ENCODE measurements at regions not wholly inside any gene's neighbourhood (a gene's known extent, or its start where the extent isn't known, plus 50 kb on each side); places are given as distances from the start of the nearest gene placed in this dataset.

DNA sequence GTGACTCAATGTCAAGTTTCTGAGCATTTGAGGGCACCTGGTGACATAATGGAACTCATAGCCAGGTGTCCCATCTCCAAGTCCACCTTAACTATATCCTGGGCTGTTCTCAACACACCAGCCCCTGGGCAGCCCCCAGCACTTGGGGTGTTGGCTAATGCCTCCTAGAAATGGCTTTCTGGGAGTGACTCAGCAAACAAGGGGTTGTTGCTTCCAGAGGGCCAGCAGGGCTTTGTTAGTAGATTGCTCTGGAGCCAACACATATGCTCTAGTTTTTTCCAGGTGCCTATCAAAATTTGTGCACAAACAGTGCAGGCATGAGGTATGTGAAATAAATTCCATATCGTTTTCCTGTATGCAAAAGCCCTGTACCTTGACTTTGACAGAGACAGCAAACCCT lies 448.4 kb downstream of the SLC4A3 start:
- TF ChIP-seq MYBL2 (IDR thresholded peaks at IDR 0.05; ENCODE audit: low read depth) (no peak), MYBL2 (CRISPR knock-in tag; IDR thresholded peaks at IDR 0.05; ENCODE audit: borderline replicate concordance) (no peak), STAT6 (CRISPR knock-in tag; IDR thresholded peaks at IDR 0.05) (no peak), JUN (IDR thresholded peaks at IDR 0.05; ENCODE audit: borderline replicate concordance, low read depth, low read length) (no peak), JUN (CRISPR knock-in tag; IDR thresholded peaks at IDR 0.05; ENCODE audit: borderline replicate concordance) (no peak), BHLHE40 (IDR thresholded peaks at IDR 0.05; ENCODE audit: low read length) (no peak), ZNF24 (IDR thresholded peaks at IDR 0.05) (no peak), EZH2 (IDR thresholded peaks at IDR 0.05; ENCODE audit: borderline replicate concordance, low read depth, low read length) (no peak), ZNF124 (CRISPR knock-in tag; IDR thresholded peaks at IDR 0.05) (no peak), RNF2 (IDR thresholded peaks at IDR 0.05) (no peak)
- TF ChIP-seq, protein P1, sequence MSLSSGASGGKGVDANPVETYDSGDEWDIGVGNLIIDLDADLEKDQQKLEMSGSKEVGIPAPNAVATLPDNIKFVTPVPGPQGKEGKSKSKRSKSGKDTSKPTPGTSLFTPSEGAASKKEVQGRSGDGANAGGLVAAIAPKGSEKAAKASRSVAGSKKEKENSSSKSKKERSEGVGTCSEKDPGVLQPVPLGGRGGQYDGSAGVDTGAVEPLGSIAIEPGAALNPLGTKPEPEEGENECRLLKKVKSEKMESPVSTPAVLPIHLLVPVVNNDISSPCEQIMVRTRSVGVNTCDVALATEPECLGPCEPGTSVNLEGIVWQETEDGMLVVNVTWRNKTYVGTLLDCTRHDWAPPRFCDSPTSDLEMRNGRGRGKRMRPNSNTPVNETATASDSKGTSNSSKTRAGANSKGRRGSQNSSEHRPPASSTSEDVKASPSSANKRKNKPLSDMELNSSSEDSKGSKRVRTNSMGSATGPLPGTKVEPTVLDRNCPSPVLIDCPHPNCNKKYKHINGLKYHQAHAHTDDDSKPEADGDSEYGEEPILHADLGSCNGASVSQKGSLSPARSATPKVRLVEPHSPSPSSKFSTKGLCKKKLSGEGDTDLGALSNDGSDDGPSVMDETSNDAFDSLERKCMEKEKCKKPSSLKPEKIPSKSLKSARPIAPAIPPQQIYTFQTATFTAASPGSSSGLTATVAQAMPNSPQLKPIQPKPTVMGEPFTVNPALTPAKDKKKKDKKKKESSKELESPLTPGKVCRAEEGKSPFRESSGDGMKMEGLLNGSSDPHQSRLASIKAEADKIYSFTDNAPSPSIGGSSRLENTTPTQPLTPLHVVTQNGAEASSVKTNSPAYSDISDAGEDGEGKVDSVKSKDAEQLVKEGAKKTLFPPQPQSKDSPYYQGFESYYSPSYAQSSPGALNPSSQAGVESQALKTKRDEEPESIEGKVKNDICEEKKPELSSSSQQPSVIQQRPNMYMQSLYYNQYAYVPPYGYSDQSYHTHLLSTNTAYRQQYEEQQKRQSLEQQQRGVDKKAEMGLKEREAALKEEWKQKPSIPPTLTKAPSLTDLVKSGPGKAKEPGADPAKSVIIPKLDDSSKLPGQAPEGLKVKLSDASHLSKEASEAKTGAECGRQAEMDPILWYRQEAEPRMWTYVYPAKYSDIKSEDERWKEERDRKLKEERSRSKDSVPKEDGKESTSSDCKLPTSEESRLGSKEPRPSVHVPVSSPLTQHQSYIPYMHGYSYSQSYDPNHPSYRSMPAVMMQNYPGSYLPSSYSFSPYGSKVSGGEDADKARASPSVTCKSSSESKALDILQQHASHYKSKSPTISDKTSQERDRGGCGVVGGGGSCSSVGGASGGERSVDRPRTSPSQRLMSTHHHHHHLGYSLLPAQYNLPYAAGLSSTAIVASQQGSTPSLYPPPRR (CRISPR knock-in tag; IDR thresholded peaks at IDR 0.05; ENCODE audit: borderline replicate concordance): no peak

Measured in K562 (cell line).